ENCODE measurements at regions not wholly inside any gene's neighbourhood (a gene's known extent, or its start where the extent isn't known, plus 50 kb on each side); places are given as distances from the start of the nearest gene placed in this dataset.
"Not testable (repeated sequence)": the region's sequence is repeated elsewhere in the genome, so short reads cannot be mapped to it uniquely, and the experiment has no call there.

- intact Hi-C loops (cut with DNase I); DNase-seq (ENCODE audit: low spot score): not testable (repeated sequence)
- ATAC-seq = peak; percentile 90
These were observed 113.3 kb upstream of the RRN3 start for GRCh38 chr16:15207202-15207981.

GRCh38 chr16:15206439-15206838 lies 112.4 kb upstream of the RRN3 start:
- DNase-seq (ENCODE audit: low spot score); ATAC-seq; intact Hi-C loops (cut with DNase I): not testable (repeated sequence)

GRCh38 chr16:15205939-15206338 lies 111.9 kb upstream of the RRN3 start:
- intact Hi-C loops (cut with DNase I) = not testable (repeated sequence)

GRCh38 chr16:15204571-15204970 lies 110.5 kb upstream of the RRN3 start:
- DNase-seq (ENCODE audit: low spot score); intact Hi-C loops (cut with DNase I); ATAC-seq: not testable (repeated sequence)

More at GRCh38 chr16:15205939-15206338, 111.9 kb upstream of the RRN3 start:
- DNase-seq (ENCODE audit: low spot score); ATAC-seq: not testable (repeated sequence)

- ATAC-seq; DNase-seq (ENCODE audit: low spot score); intact Hi-C loops (cut with DNase I): not testable (repeated sequence)
These were observed 98.7 kb upstream of the RRN3 start for GRCh38 chr16:15192813-15193212.

- ATAC-seq = peak; percentile 70
- intact Hi-C loops (cut with DNase I); DNase-seq (ENCODE audit: low spot score): not testable (repeated sequence)
These were observed 98.1 kb upstream of the RRN3 start for GRCh38 chr16:15192197-15192596.

- ATAC-seq; intact Hi-C loops (cut with DNase I); DNase-seq (ENCODE audit: low spot score): not testable (repeated sequence)
These were observed 95.4 kb upstream of the RRN3 start for GRCh38 chr16:15189478-15189877.

Data from sciatic nerve (tissue), 2 donors.